GM18498 (cell line): ENCODE measurements at regions not wholly inside any gene's neighbourhood (a gene's known extent, or its start where the extent isn't known, plus 50 kb on each side); places are given as distances from the start of the nearest gene placed in this dataset.

Experiments used
- ATAC-seq: cut with Tn5 transposase; IDR thresholded peaks from one replicate; pipeline ENCODE4 v1.9.1; 2021; ENCODE audit warnings: mild to moderate bottlenecking, moderate library complexity; ENCODE audit not compliant: unreplicated experiment

GRCh38 chr16:85353839-85354685 is 241.8 kb upstream of the CIBAR2 start:
- no peak for ATAC-seq

- ATAC-seq: no peak
Measured at GRCh38 chr16:85354686-85355514, 242.6 kb upstream of the CIBAR2 start.

- no peak for ATAC-seq
Measured at GRCh38 chr16:85355515-85355837, 243.2 kb upstream of the CIBAR2 start.

DNA sequence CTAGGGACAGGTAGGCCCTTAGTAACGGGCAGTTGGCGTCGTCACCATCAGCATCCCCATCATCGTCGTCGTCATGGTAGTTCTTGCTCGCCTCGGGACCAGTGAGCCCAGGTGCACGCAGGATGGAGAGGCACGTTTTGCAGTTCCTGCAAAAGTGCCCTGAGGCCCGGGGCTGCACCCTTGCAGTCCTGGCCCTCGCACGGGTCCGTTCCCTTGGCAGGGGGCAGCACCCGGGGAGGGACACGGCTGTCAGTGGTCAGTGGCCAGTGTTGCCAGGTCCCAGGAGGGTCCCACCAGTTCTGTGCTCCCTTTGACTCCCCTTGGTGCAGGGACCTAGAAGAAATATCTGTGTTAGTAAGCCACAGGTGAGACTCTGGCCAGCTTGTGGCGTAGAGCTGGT is 243.9 kb upstream of the CIBAR2 start:
- no peak for ATAC-seq

GRCh38 chr16:85357323-85357722 is 245.1 kb upstream of the CIBAR2 start:
- no peak for ATAC-seq

- ATAC-seq: no peak
Measured at GRCh38 chr16:85357924-85358505, 245.7 kb upstream of the CIBAR2 start.

DNA sequence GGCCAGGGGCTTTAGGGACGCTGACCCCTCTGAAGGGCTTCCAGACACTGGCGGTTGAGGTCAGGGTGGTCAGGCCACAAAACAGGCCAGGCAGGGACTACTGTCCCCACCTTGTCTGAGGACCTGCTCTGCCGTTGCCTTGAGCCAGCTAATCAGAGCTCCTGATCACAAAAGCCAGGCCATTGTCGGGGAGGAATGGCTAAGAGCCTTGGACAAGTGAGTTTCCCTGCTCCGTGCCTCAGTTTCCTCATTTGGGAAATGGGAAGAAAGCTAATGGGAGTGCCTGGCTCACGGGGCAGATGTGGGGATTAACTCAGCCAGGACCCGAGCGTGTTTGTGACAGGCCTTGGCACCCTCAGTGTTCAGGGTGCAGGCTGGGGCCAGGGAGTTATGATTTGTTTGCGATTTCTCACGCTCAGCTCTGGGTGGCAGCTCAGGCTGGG is 246.5 kb upstream of the CIBAR2 start:
- ATAC-seq: no peak

DNA sequence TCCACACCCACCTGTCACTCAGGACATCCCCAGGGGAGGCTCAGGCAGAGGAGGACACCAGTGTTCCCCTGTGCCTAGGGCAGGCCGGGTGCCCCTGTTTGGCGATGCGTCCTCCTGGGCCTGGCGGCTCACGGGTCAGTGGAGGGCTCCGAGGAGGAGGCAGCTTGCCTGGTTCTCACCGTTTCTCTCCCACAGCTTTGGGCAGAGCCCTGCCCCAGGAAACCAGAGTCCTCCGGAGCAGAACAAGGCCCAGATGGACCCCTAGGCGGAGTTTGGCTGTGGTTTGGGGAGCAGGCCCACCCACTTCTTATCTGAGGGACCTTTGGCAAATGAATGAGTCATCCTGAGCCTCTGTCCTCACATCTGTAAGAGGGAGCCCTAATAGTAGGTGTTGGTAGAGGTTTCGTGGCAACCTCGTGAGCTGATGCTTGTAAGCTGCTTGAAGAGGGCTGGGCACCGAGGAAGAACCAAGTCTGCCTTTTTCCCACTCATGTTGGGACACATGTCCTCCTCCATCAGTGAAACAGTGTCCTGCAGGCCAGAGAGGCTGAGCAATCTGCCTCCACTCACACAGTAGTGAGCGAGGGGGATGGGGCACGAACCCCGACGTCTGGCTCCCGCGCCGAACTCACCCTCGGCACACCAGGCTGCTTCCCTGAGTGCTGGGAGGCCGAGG is 247.0 kb upstream of the CIBAR2 start:
- ATAC-seq: no peak

DNA sequence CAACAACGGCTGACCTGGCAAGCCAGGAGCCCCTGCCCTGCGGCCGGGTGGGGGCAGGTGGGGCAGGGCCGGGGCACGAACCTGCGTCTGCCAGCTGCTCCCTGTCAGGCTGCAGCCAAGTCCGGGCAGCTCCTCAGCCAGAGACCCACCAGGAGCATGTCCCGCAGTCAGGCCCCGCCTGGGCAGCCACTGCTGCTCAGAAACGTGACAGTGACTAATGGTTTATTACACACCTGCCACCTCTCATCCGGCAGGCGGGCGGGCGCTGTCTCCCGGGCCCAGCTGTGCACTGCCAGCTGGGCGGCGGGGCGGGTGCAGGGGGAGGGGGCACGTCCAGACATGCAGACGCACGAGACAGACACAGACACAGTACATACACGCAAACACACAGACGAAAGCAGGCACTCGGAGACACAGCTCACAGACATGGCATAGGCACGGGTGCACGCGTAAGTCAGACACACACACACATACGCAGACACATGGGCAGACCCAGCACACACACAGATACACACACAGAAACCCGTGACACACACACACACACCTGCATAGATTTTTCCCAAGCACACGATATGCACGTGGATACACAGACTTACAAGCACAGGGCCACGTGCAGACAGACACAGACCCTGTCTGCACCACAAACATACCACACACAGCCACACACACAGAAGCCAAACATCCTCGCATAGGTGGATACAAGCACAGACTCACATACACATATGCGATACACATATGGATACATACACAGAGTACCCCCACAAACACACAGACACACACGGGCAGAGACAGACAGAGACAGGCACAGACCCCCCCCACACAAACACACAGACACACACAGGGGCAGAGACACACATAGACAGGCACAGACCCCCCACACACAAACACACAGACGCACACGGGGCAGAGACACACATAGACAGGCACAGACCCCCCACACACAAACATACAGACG is 248.3 kb upstream of the CIBAR2 start:
- no peak for ATAC-seq

DNA sequence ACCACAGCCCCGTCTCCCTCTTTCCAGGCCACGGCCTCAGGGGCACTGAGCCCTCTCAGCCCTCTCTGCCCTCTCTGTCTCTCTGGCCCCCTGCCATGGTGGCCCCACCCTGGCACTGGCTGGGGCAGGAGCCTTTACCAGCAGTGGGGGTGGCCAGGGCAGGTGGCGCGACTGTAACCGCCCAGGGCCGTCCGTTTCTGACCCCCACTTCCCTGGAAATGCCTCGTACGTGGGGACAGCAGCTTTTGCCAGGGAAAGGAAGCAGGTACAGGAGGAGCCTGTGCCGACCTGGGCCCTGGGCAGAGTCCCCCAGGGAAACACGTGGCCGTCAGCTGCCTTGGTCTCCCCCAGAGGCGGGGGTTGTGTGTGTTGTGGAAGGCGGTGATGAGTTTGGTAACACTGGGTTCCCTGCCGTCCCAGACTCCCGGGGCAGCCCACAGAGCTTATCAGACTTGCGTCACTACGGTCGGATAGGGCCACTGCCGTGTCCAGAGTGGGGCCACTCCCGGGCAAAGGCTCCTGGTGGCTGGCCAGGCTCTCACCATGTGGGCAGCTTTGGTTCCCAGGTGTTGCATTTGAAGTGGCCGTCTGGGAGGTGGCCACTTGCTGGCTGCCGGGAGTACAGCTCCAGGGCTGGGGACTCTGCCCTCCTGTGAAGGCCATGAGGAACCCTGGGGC is 249.3 kb upstream of the CIBAR2 start:
- no peak for ATAC-seq

DNA sequence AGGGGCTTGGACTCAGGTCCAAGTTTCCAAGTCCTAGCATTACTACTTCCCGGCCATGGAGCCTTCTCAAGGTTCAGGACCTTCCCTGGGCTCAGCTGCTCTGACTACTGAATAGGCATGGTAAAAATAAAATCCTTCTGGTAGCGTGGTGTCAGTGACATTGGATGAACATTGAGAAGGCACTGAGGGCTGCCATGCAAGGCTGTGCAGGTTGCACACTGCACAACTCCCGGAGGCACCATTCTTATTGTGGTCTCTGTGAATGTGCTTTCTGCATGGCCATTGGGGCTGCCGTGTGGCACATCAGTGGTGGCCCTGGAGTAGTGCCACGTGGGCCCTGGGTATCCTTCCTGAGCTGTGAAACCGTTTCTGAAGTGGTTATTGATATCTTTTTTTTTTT is 250.2 kb upstream of the CIBAR2 start:
- no peak for ATAC-seq

DNA sequence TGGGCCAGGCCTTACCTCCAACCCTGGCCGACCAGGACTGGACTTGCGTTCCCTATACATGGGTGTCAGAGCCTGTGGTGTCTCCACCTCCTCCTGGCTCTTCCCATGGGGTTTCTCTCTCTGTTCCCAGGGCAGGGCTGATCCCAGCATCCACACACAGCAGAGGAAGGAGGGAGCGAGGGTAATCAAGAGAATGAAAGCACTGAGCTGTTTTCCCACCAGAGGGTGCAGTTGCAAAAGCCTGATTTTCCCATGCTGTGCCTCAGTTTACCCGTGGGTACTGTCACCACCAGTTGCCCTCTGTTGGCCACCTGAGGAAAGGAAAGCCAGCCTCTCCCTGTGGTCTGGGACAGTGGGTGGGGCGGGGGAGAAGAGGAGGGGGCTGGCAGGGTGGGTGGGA is 249.7 kb upstream of the GSE1 start:
- ATAC-seq: no peak

DNA sequence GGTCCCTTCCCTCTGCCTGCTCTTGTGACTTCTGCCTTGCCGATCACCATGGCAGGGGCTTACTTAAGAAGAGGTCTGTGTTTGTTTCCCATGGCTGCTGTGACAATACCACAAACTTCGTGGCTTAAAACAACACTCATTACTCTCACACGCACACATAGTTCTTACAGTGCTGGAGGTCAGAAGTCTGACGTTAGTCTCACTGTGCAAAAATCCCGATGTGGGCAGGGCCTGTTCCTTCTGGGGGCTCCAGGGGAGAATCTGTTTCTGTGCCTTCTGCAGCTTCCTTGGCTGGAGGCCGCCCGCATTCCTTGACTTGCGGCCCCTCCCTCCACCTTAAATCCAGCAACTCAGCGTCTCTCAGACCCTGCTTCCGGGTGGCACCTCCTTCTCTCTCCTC is 249.2 kb upstream of the GSE1 start:
- ATAC-seq: no peak

GRCh38 chr16:85364323-85365040 is 248.6 kb upstream of the GSE1 start:
- ATAC-seq: no peak

GRCh38 chr16:85365120-85365519 is 248.0 kb upstream of the GSE1 start:
- ATAC-seq: no peak

DNA sequence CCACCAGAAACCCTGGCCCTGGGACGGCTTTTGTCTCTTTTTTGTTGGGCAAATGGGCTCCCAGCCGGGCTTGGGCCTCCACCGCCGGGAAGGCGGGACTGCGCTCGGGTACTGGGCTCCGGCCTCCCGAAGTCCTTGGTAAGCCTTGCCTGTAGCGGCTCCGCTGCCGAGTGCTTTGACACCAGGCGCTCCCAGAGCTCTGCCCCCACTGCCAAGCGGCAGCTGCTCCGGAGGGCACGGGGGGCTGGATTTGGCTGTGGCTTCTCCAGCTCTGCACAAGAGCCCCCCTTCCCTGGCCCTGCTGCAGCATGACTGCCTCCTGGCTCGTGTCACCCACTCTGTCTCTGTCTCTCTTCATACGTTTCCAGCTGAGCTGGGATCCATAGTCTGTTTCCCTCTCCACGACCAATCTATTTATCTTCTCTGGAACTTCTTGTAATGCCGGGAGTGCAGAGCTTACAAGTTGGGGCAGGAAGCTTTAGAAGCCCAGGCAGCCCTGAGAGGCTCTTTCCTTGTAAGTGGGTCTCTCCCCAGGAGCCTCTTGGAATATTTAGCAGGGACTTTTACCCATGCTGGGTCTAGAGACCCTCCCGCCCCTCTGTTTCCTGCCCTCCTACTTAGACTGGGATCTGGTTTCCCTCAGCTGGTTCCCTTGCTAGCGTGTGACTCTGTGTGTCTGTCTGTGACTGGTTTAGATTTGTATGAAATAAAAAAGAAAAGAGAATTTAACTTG is 246.9 kb upstream of the GSE1 start:
- ATAC-seq: no peak

GRCh38 chr16:85367485-85367884 is 245.6 kb upstream of the GSE1 start:
- ATAC-seq: no peak

DNA sequence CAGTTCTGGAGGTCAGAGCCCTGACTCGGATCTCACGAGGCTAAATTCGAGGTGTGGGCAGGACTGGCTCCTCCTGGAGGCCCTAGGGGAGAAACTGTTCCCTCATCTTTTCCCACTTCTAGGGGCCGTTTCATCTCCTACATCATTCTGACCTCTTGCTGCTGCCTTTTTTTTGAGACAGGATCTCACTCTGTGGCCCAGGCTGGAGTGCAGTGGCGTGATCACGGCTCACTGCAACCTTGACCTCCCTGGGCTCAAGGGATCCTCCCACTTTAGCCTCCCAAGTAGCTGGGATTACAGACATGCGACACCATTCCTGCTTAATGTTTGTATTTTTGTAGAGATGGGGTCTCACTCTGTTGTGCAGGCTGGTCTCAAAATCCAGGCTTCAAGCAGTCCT is 244.1 kb upstream of the GSE1 start:
- ATAC-seq: no peak
